ENCODE measurements at regions not wholly inside any gene's neighbourhood (a gene's known extent, or its start where the extent isn't known, plus 50 kb on each side); places are given as distances from the start of the nearest gene placed in this dataset.

GRCh38 chr11:23961503-23962338 lies 535.1 kb upstream of the LUZP2 start:
- in situ Hi-C loops (cut with HindIII; ENCODE audit: low pct_ligation_motif_present, low pct_unique_long_range_greater_than_20kb, low sequenced_read_pairs): no loop called here

DNA sequence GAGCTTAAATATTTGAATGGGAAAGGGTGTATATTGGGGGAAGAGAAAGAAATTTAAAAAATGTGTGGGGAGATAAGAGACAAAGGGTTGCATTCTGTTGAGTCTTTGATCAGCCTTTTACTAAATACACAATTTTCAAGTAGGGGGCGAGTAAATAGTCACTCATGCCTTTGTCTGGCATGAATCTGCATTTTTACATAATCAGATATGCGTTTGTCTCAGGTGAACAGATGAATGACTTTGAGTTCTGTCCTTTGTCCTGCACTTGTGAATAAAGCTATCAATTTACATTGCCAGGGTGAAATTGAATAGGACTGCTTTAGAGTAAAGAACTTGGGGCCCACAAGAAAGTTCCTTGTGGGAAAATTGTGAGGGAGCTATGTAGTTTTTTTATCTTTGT lies 523.6 kb upstream of the LUZP2 start:
- no peak for DNase-seq

More at GRCh38 chr11:23961503-23962338, 535.1 kb upstream of the LUZP2 start:
- no peak for DNase-seq

GRCh38 chr11:23974051-23974450 lies 522.8 kb upstream of the LUZP2 start:
- in situ Hi-C loops (cut with HindIII; ENCODE audit: low pct_ligation_motif_present, low pct_unique_long_range_greater_than_20kb, low sequenced_read_pairs): no loop called here
- DNase-seq: no peak

More for the DNA sequence above, 523.6 kb upstream of the LUZP2 start:
- in situ Hi-C loops (cut with HindIII; ENCODE audit: low pct_ligation_motif_present, low pct_unique_long_range_greater_than_20kb, low sequenced_read_pairs): no loop called here

GRCh38 chr11:23974601-23975000 lies 522.3 kb upstream of the LUZP2 start:
- in situ Hi-C loops (cut with HindIII; ENCODE audit: low pct_ligation_motif_present, low pct_unique_long_range_greater_than_20kb, low sequenced_read_pairs): no loop called here
- no peak for DNase-seq

DNA sequence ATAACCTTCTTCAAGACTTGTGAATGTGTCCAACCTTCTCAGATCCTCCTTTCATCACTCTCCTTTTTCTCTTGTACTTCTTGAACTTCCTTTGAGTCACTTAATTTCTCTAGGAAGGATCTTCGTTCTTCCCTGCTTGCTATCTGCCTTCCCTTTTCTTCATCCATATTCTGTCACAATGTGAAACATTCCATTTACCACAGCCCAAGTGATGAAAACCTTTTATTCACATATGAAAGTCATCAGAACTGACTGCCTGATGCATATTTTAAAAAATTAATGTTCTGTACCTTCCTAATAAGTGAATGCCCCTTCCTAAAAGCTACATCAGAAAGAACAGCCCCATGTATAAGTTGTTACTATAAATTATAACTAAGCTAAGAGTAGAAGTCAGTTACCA lies 520.4 kb upstream of the LUZP2 start:
- no peak for DNase-seq
- in situ Hi-C loops (cut with HindIII; ENCODE audit: low pct_ligation_motif_present, low pct_unique_long_range_greater_than_20kb, low sequenced_read_pairs): no loop called here

DNA sequence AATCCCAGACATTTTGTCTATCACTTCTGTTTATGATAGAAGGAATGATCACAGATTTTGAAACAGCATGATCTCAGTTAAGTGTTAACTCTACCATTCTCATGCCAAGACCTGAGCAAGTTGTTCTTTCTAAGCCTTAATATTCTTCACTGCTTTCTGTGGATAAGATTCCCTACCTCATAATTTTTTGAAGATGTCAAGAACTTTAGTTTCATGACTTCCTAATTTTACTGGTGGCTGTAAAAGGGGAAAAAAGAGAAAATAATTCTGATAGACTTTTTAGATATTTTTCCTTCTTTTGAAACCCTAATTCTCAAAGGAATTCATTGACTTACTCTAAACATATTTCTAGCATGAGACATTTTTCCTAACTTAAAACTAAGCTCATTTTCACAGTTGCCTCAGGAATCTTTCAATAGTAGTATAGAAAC lies 520.0 kb upstream of the LUZP2 start:
- no peak for DNase-seq
- in situ Hi-C loops (cut with HindIII; ENCODE audit: low pct_ligation_motif_present, low pct_unique_long_range_greater_than_20kb, low sequenced_read_pairs): no loop called here

DNA sequence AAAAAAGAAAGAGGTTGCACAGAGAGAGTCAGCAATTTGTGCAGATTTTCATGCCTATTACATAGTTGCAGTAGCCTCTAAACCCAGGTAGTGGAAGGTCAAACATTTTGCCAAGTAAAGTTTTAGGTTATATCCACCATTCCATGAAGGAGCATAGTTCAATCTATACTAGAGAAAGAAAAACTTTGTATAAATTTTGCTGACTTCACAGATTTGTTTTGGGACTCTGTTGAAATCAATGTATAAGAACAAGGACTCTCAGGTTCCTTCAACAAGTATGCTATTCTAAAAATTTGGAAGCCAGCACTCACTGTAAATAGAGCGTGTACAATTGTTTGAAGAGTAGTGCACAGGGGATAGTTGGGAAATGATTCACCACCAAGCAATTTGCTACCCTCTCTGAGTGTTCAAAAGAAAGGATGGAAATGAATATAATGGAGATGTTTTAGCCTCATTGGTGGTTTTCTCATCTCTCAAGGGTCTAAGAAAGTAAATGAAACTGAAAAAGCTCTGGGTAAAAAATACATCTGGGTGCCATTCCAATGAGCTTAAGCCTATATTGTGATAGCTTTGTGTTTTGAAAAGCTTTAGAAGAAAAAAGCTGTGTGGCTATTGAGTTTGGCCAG lies 508.4 kb upstream of the LUZP2 start:
- no peak for DNase-seq
- in situ Hi-C loops (cut with HindIII; ENCODE audit: low pct_ligation_motif_present, low pct_unique_long_range_greater_than_20kb, low sequenced_read_pairs): no loop called here

GRCh38 chr11:23990346-23991164 lies 506.3 kb upstream of the LUZP2 start:
- in situ Hi-C loops (cut with HindIII; ENCODE audit: low pct_ligation_motif_present, low pct_unique_long_range_greater_than_20kb, low sequenced_read_pairs): no loop called here
- DNase-seq: no peak

DNA sequence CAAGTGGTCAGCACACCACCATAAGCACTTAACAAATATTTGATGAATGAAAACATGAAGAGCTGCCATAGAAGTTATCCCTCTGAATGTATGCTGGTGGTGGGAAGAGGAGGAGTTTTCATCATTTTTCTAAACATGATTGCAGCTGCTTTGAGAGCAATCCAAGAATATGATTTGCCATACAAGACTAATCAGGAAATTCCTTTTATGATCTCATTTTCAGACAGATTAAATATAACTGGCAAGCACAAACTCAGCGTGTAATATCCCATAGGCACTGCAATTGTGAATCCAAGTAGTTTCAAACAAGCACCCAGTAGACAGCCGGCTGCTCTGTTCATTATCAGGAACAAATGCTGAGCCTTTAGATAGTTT lies 505.7 kb upstream of the LUZP2 start:
- DNase-seq: no peak
- in situ Hi-C loops (cut with HindIII; ENCODE audit: low pct_ligation_motif_present, low pct_unique_long_range_greater_than_20kb, low sequenced_read_pairs): no loop called here

- in situ Hi-C loops (cut with HindIII; ENCODE audit: low pct_ligation_motif_present, low pct_unique_long_range_greater_than_20kb, low sequenced_read_pairs): no loop called here
- DNase-seq: no peak
Observed at GRCh38 chr11:23995891-23996290, 501.0 kb upstream of the LUZP2 start.

DNA sequence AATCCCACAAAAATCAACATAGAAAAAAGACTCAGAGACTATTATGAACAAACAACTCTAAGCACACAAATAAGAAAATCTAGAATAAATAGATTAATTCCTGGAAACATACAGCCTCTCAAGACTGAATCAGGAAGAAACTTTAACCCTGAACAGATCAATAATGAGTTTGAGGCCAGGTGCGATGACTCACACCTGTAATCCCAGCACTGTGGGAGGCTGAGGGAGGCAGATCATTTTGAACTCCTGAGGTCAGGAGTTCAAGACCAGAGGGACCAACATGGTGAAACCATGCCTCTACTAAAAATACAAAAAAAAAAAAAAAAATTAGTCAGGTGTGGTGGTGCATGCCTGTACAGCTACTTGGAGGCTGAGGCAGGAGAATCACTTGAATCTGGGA lies 499.5 kb upstream of the LUZP2 start:
- DNase-seq: no peak
- in situ Hi-C loops (cut with HindIII; ENCODE audit: low pct_ligation_motif_present, low pct_unique_long_range_greater_than_20kb, low sequenced_read_pairs): no loop called here

- in situ Hi-C loops (cut with HindIII; ENCODE audit: low pct_ligation_motif_present, low pct_unique_long_range_greater_than_20kb, low sequenced_read_pairs): no loop called here
- DNase-seq: no peak
Observed at GRCh38 chr11:24005202-24005876, 491.5 kb upstream of the LUZP2 start.

DNA sequence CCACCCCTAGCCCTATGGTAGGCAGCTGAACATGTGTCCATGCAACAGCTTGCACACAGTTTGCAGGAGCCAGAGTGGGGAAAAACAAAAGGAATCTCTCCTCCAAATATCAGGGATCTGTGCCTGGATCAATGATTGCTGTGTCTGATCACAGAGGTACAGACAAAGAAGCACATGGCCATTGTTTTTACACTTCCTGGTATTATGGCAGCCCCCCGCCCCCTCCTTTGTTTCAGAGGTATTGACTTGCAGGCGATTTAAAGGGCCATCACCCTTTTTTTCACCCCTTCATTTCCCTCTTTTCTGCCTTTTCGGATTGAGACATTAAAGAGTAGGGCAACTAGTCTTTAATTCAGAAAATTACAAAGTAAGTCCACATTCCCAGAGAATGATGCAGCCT lies 453.0 kb upstream of the LUZP2 start:
- in situ Hi-C loops (cut with HindIII; ENCODE audit: low pct_ligation_motif_present, low pct_unique_long_range_greater_than_20kb, low sequenced_read_pairs): no loop called here

GRCh38 chr11:24046731-24047130 lies 450.1 kb upstream of the LUZP2 start:
- in situ Hi-C loops (cut with HindIII; ENCODE audit: low pct_ligation_motif_present, low pct_unique_long_range_greater_than_20kb, low sequenced_read_pairs): no loop called here
- no peak for DNase-seq

More for the DNA sequence above, 453.0 kb upstream of the LUZP2 start:
- no peak for DNase-seq

- DNase-seq: no peak
- in situ Hi-C loops (cut with HindIII; ENCODE audit: low pct_ligation_motif_present, low pct_unique_long_range_greater_than_20kb, low sequenced_read_pairs): no loop called here
Observed at GRCh38 chr11:24056051-24056450, 440.8 kb upstream of the LUZP2 start.

DNA sequence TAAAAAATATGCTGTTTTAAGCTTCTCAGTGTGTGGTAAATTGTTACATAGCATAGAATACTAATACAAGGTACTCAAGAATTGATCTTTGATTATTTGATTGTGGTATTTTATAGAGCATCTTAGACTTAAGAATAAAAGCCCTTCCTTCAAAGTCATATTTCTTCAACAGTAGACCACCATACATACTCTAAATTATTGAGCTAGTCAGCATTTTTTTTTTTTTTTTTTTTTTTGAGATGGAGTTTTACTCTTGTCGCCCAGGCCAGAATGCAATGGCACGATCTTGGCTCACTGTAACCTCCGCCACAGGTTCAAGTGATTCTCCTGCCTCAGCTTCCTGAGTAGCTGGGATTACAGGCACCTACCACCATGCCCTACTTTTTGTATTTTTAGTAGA lies 436.7 kb upstream of the LUZP2 start:
- in situ Hi-C loops (cut with HindIII; ENCODE audit: low pct_ligation_motif_present, low pct_unique_long_range_greater_than_20kb, low sequenced_read_pairs): no loop called here
- no peak for DNase-seq

GRCh38 chr11:24064309-24064903 lies 432.4 kb upstream of the LUZP2 start:
- in situ Hi-C loops (cut with HindIII; ENCODE audit: low pct_ligation_motif_present, low pct_unique_long_range_greater_than_20kb, low sequenced_read_pairs): no loop called here
- DNase-seq: no peak

- in situ Hi-C loops (cut with HindIII; ENCODE audit: low pct_ligation_motif_present, low pct_unique_long_range_greater_than_20kb, low sequenced_read_pairs): no loop called here
- DNase-seq: no peak
Observed at GRCh38 chr11:24068197-24068596, 428.7 kb upstream of the LUZP2 start.

Measured in ACHN (cell line).